ENCODE measurements at regions not wholly inside any gene's neighbourhood (a gene's known extent, or its start where the extent isn't known, plus 50 kb on each side); places are given as distances from the start of the nearest gene placed in this dataset.

DNA sequence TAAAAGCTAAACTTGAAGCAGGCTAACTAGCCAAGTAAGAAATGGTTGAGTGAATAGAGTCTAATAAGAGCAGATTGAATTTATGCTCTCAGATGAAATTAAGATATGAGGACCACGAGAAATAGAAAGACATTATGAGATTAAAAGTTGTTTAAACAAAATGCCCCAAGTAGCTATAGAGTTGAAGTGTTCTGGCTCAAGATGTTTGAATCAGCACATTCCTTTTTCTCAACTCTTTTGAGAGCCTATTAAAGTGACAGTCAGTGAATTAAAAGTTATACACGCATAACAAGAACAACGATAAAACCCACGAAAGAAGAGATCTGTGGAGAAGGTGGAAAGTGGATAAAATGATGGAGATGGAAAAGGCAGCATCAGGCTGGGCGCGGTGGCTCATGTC lies 322.2 kb upstream of the ANKRD30A start:
- TF ChIP-seq, protein P1, sequence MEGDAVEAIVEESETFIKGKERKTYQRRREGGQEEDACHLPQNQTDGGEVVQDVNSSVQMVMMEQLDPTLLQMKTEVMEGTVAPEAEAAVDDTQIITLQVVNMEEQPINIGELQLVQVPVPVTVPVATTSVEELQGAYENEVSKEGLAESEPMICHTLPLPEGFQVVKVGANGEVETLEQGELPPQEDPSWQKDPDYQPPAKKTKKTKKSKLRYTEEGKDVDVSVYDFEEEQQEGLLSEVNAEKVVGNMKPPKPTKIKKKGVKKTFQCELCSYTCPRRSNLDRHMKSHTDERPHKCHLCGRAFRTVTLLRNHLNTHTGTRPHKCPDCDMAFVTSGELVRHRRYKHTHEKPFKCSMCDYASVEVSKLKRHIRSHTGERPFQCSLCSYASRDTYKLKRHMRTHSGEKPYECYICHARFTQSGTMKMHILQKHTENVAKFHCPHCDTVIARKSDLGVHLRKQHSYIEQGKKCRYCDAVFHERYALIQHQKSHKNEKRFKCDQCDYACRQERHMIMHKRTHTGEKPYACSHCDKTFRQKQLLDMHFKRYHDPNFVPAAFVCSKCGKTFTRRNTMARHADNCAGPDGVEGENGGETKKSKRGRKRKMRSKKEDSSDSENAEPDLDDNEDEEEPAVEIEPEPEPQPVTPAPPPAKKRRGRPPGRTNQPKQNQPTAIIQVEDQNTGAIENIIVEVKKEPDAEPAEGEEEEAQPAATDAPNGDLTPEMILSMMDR (conservative IDR thresholded peaks at IDR 0.05): no peak
- no peak for TF ChIP-seq ZFX (IDR thresholded peaks at IDR 0.05)

All from C4-2B (cell line).